Body of pancreas (tissue), 4 donors: ENCODE measurements at regions not wholly inside any gene's neighbourhood (a gene's known extent, or its start where the extent isn't known, plus 50 kb on each side); places are given as distances from the start of the nearest gene placed in this dataset.

Source experiments
- CTCF ChIP-seq, 7 experiments: fragments of 450-650 bp in 4 of 7; fragments of 200-600 bp in 3 of 7; sonication (generic) in 3 of 7; IDR thresholded peaks; one replicate each; pipeline ENCODE4 v1.5.1; 2016 to 2019; ENCODE audit warnings: antibody characterized with exemption in 7 of 7
- POLR2A ChIP-seq, 3 donors: fragments of 450-650 bp; IDR thresholded peaks; one replicate each; pipeline ENCODE4 v1.6.1; 2016; ENCODE audit warnings: antibody characterized with exemption in 3 of 3, mild to moderate bottlenecking in 2 of 3

- TF ChIP-seq CTCF (IDR thresholded peaks at IDR 0.05) (peak; percentile 35 to 79 (median 69)), POLR2A (IDR thresholded peaks at IDR 0.05) (no peak)
Observed at GRCh38 chr9:13033959-13034693, 245.4 kb downstream of the MPDZ start.
